GM19395 (cell line): ENCODE measurements at regions not wholly inside any gene's neighbourhood (a gene's known extent, or its start where the extent isn't known, plus 50 kb on each side); places are given as distances from the start of the nearest gene placed in this dataset.

Experiments used
- ATAC-seq: cut with Tn5 transposase; IDR thresholded peaks from one replicate; pipeline ENCODE4 v1.9.1; 2021; ENCODE audit warnings: mild to moderate bottlenecking, moderate library complexity; ENCODE audit not compliant: unreplicated experiment

DNA sequence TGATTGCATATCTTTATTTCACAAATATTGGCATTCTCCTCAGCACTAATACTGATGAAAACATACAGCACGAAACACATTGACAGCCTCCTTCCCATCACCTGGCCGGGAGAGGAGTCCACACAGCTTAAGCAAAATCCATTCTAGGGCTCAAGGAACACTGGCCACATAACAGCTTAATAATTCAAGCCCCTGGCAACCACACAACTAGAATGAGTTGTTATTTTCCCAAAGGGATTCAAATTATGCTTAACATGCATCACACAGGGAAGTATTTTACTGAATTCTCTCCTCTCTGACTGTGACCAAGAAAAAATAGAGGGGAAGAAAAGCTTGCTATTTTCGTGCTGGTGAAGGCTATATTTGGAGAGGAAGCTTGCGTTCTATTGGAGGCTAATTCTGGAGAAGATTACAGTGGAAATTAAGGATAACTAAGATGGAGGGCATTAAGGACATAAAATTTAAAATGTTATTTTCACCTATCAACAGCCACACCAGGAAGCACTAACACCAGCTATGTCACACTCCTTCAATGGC lies 198.5 kb downstream of the ADGRG6 start:
- ATAC-seq = no peak

DNA sequence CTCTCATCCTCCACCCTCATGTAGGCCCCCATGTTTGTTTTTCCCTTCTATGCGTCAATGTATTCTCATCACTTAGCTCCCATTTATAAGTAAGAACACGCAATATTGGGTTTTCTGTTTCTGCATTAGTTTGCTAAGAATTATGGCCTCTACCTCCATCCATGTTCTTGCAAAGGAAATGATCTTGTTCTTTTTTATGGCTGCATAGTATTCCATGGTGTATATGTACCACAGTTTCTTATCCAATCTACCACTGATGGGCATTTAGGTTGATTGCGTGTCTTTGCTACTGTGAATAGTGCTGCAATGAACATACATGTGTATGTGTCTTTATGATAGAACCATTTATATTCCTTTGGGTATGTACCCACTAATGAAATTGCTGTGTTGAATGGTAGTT lies 200.0 kb downstream of the ADGRG6 start:
- ATAC-seq = no peak

DNA sequence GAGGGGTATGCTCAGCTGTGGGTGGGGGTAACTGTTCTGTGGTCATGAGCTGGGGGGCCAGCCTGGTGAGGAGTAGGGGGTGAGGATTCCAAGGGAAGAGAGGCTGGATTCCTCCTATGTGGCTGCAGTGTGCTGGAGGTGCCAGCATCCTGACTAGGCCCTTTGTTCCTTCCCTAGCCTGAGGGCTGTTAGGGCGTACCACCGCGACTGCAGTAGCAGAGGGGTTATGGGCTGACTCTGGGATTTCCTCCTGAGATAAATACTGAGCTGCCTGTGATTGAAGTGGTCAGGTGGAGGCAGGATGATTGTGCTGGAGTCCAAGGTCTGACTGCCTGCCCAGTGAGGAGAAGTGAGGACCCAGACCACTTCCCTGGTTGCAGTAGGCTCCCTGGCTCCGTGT lies 205.3 kb downstream of the ADGRG6 start:
- no peak for ATAC-seq

DNA sequence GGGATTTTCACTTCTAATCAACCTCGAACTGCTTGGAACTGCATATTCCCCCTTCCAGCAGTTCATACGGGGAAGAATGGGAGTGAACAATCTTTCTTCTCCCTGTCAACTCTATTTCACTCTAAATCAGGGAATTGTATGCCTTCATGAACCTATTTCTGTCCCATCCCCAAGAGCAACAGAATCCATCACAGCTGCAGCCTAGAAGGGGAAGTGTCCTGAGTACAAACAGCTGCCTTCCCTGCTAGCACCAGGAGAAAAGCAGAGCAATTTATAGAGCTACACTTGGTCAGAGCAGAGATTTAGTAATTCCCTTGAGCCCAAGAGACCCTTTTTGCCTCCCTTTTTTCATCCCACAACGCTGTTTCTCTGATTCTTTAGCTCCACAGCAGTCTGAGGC lies 208.4 kb downstream of the ADGRG6 start:
- ATAC-seq = no peak

DNA sequence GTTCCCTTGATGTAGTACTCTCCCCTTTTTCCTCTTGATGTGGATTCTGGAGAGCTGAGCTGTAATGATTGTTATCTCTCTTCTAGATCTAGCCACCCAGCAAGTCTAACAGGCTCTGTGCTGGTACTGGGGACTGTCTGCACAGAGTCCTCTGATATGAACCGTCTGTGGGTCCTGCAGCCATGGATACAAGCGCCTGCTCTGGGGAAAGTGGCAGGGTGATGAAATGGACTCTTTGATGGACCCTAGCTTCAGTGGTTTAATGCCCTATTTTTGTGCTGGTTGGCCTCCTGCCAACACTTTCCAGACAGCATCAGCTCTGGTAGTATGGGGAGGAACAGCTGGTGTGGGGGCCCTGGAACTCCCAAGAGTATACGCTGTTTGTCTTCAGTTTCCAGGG lies 216.3 kb downstream of the ADGRG6 start:
- no peak for ATAC-seq

DNA sequence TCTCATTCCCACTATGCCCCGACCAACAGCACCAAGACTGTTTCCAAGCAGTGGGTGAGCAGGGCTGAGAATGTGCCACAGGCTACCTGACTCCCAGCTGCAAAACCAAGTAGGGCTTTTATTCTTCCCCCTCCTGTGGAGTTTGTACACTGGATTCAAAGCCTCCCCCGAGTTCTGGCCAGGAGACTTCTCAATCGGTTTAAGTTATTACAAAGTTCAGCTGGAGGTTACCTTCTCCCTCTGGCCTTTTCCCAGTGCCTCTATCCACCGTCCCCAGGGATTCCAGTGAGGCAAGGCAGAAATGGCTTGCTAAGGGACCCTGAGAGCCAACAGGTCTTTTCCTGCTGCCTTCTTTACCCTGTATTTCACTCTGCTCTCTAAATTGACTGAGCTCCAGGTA lies 217.0 kb downstream of the ADGRG6 start:
- ATAC-seq = no peak

DNA sequence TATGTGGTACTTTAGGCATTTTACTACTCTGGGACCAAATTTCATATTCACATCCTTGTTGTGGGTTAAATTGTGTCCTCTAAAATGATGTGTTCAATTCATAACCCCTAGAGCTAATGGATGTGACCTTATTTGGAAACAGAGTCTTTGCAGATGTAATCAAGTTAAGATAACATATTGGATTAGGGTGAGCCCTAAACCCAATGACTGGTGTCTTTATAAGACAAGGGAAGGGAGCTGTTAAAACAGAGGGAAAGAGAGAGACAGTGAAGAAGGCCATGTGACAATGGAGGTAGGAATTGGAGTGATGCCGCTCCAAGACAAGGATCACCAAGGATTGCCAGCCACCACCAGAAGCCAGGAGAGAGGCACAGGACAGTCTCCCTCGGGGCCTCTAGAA lies 220.0 kb downstream of the ADGRG6 start:
- ATAC-seq = no peak

DNA sequence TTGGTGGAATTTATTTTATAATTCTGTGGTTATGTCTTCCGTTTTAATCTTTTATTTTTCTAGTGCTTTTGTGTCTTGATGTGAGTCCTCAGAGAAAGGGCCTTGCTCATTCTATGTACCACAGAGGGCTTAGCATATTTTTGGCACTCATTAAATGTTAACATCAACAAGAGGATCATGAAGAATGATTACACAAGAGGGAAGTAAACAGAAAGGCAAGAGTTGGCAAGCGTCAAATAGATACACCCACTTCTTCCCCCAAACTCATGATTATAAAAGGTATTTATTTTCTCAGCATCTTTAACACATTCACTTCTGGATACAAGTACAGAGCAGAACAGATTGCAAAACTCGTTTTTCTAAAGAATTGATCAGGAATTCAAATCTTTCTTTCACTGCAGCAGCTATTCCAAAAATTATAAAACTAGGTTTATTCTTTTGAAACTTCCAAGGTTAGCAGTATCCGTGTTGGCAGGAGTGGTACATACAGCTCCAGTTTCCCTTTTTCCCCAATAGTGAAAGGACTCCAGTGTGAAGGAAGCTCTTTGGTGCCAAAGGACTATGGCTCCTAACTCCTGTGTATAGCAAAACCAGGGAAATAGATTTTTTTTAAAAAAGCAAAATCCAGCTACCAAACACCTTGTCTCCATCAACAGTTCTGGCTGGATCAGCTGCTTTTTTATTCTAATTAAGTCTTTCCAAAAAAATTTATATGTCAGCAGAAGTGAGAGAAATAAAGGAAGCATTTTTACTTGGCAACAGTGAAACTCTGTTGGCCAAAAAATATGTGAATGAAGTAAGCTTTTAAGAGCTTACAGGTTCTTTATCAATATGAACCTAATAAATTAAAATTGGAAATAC lies 221.9 kb downstream of the ADGRG6 start:
- ATAC-seq = no peak

DNA sequence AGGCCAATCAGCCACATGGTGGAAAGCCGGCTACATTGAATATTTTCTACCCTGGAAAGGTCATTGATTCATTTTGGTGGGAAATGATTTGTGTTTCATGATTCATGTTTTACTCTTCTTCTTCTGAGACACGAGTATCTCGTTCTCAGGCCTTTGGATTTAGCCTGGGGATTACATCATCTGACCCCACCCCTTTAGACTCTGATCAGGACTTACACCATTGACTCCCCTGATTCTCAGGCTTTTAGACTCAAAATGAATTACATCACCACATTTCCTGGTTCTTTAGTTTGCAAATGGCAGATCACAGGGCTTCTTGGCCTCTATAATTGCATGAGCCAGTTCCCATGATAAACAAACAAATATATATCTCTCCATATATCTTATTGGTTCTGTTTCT lies 228.8 kb downstream of the ADGRG6 start:
- ATAC-seq = no peak

DNA sequence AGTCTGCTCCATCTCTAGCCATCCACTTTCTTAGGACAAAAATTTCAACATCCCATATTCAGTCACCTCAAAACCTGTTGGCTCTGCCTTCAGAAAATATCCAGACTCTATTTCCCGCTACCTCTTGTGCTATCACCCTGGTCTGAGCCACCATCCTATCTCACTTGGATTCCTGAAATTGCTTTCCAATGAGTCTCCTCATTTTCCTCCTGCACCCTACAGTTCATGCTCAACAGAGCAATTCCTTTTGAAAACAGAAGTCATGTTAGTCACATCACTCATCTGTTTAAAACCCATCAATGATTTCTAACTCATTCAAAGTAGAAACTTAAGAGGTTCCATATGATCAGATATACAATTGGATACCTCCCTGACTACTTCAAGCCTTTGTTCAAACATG lies 229.9 kb downstream of the ADGRG6 start:
- ATAC-seq = no peak

DNA sequence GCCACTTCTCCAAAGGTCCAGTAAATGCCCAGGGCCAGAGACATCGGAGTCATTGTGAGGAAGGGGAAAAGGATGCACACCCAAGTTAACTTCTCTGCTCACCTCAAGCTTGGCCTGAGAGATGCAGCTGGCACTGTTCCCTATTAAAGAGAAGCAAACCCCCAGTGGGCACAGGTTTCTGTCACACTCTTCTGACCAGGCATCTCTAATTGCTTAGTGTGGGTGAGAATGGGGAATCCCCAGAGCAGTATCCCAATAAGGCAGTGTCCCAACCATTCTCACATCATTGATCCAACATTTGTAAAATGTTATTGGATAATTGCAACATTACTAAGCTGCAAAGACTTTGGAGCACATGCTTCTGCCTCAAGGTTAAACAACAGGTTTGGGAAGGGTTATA lies 232.3 kb downstream of the ADGRG6 start:
- no peak for ATAC-seq

DNA sequence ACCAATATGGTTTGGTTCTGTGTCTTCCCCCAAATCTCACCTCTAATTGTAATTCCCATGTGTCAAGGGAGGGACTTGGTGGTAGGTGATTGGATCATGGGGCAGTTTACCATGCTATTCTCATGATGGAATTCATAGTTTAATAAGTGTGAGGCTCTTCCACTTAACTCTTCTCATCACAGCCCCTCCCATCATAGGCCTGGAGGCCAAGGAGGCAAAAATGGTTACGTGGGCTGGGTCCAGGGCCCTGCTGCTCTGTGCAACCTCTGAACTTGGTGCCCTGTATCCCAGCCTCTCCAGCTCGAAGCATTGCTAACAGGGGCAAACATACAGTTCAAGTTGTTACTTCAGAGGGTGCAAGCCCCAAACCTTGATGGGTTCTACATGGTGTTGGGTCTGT lies 232.7 kb downstream of the ADGRG6 start:
- ATAC-seq = no peak

DNA sequence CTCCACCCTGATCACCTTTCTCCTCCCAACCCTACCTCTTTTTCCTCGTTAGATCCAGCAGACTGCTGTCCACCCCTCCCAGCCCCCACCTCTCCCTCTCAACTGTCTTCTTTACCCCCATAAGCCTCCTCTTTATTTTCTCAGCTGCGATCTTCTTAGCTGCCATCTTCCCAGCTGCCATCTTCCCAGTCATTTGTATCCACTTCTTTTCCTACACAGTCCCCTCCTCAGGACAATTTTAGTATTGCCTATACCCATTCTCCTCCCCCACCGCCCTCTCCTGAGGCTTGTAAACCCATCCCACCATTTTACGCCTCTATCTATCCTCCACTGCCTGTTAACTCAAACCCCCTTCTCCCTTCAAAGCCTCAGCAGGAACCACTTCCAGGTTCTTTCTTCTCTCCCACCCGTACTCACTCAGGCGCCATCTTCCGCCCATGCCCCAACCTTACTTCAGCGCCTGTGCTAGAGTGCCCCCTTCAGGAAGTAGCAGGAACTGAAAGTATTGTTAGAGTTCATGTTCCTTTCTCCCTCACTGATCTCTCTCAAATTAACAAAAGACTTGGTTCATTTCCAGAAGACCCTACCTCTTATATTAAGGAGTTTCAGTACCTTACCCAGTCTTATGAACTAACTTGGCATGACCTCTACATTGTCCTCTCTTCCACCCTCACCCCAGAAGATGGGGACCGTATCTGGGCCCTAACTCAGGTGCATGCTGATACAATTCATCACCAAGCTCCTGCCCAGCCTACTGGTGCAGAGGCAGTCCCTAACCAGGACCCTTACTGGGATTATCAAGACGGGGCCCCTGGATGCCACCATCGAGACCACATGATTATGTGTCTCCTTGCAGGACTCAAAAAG lies 236.0 kb downstream of the ADGRG6 start:
- ATAC-seq = no peak

DNA sequence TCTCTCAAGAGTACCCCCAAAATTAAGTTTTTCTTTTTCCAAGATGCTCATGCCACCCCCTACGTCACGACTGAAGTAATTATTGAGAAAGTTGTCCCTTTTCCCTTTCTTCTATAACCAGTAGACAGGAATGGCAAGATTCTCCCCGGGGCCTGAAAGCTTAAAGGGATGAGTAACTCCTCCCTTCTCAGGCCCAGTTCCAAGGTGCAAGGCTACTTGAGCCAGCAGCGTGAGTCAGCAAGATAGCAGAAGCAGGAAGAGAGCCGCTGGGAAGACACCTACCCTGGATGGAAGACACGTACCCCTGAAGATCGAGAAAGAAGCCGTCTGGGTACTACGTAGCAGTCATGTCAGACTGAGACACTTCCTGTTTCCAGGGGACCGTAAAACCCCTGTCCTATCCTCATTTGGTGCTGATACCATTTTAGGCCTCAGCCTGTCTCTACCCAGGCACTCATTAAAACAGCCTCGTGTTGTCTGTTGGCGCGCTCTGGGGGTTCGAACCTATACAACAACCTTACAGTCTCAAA lies 241.0 kb downstream of the ADGRG6 start:
- ATAC-seq = no peak

DNA sequence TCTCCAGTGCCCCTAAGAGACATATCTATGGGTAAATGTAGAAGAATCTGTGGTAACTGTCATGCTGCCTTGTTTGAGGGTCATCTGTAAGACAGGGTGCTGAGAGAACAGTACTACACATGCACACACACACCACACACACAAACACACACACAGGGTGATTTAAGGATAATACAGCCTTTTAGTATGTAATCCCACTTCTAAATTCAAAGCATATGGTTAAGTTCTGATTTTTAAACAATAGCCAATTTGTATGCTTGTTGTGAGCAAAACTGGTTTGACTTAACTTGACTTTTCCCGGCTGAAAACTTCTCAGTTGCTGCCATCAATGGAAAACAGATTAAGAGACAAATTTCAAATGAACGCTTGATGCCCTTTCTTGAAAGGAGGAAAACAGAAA lies 241.8 kb downstream of the ADGRG6 start:
- ATAC-seq = no peak

DNA sequence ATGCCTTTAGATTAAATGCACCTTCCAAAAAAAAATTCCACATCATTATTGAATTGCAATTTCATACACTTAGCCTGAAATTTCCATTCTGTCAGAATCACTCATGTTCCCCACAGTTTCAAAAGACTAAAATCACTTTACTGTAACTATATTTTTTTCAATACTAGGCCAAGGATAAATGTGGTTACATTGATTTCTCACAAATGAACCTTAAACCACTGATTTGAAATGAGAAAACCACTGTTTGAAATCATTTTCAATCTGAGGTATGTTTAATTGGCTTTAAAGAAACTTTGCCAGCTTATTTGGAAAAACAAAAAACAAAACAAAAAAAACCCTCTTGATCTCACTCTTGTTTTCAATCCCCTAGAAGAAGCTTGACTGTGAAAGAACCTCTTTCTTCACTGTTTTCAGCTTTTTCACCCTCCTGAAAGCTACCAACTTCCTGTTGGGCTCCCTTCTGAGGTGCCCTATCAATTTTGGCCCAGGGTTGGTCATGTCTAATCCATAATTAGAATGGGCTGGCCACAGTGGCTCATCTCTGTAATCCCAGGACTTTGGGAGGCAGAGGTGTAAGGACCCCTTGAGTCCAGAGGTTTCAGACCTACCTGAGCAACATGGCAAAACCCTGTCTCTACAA lies 242.5 kb downstream of the ADGRG6 start:
- ATAC-seq = no peak

DNA sequence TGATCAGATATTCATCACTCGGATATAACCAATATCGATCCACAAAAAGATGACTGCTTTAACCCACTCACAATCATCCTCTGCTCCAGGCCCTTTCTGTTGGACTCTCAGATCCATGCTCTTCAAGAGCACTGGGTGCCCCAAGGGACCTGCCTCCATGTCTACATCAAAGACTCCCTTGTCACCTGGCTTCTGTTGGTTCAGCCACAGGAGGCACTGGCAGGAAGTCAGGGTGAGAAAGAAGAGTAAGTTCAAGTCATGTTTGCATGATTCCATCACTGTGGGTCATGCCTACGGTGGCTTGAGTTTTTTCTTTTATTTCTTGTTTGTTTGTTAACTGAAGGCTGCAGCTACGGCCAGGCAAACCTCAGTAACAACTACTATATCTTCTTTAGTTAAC lies 243.3 kb downstream of the ADGRG6 start:
- no peak for ATAC-seq

DNA sequence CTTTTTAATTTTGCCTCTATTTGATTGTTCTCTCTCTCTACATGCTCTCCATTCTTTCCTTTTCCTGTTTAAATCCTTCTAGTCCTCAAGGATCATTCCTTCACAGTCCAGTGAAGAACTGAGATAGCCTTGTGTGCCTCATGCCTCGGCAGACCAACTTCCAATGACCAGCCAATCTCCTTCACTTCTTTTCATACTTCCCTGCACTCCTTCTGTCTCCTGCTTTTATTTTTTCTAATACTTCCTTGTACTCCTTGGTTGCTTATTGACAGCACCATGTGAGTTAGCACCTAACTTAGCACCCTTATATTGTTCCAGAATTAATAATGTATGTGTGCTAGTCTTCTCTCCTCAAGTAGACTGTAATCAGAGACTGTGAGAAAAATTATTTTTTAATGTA lies 246.8 kb downstream of the ADGRG6 start:
- ATAC-seq = no peak

DNA sequence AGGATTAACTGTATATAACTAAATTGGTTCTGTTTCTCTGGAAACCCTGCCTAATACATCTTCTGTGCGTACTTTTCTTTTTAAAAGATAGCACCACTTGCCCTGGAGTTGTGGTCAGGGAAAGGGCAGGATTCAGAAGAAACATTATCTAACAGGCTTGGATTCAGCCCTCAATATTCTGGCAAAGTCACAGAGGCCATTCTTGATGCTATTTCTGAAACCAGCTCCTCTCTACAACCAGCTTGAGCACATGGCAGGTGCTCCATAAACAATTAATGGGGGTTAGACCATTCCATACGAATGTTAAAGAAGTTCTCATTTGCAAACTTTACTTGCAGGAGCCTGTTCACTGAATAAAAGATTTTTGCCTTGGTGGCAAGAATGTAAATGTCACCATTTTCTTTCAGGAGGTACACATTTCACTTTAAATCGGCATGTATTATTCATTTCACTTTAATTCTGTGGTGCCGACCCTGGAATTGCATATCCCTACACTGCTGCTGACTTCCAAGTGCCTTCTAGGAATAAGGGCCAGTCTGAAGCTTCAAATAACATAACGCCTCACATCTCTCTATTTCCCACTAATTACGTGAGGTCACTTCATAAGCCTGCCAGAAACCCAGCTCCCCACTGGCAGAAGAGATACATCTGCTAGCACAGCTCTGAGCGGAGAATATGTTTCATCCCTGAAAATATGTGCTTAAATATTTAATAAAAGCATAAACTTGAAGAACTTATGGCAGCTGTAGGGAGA lies 248.7 kb downstream of the ADGRG6 start:
- no peak for ATAC-seq

DNA sequence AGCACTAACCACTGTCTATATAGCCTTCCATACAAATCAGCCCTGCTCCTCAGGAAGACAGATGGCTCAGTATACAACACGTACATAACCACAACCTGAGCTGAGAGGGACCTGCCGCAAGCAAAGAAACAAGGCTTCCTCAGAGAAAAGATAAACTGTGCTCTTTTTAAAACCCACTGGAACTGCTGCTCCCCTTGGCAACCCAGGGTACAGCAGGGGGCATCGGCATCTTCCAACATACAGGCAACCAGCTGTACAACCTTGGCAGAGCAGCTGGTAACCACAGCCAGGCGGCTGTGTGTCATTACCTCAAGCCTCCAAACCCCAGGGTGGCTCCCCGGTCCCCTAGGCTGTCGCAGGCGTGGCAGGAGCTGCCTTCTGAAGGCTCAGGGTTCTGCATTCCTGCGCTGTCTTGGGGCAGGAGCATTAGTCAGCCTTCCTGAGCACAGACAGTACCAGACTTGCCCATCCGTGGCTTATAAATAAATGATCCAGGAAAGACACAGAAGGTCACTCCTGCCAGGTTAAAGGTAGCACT lies 249.5 kb downstream of the ADGRG6 start:
- no peak for ATAC-seq
